ENCODE measurements at regions not wholly inside any gene's neighbourhood (a gene's known extent, or its start where the extent isn't known, plus 50 kb on each side); places are given as distances from the start of the nearest gene placed in this dataset.

GRCh38 chr18:54690198-54690597, 99.2 kb downstream of the DYNAP start:
- H3K4me1 ChIP-seq (ENCODE audit: control insufficient read depth in 5 of 5, insufficient read depth in 5 of 5, low read length in 5 of 5), result no peaks in the 10 kb centered on the region
- no peaks in the 10 kb centered on the region for H3K9me3 ChIP-seq (ENCODE audit: control insufficient read depth in 4 of 4, insufficient read depth in 3 of 4, low read length in 3 of 4)
- DNase-seq, result no peak
- no peak for TF ChIP-seq CTCF (IDR thresholded peaks at IDR 0.05; ENCODE audit: control extremely low read depth, extremely low read depth)
- H3K36me3 ChIP-seq (ENCODE audit: control insufficient read depth in 4 of 4, insufficient read depth in 4 of 4, low read length in 4 of 4), result no peaks in the 10 kb centered on the region
- H3K27me3 ChIP-seq (ENCODE audit: control insufficient read depth in 3 of 3, insufficient read depth in 3 of 3, low read length in 2 of 3), result no peaks in the 10 kb centered on the region
- no peak for ATAC-seq (ENCODE audit: insufficient read depth, low FRiP score)
- no peak overlapping the region for H3K4me3 ChIP-seq
- H3K27ac ChIP-seq (ENCODE audit: low read depth in 1 of 2, low read length in 1 of 2), result no peak overlapping the region
- H3K9ac ChIP-seq (ENCODE audit: insufficient read depth in 1 of 2, low read length in 2 of 2), result no peak overlapping the region
- 70 to 77% methylated on average over 5 of the region's 5 CpGs for WGBS, 2 donors

- H3K9me3 ChIP-seq (ENCODE audit: control insufficient read depth in 4 of 4, insufficient read depth in 3 of 4, low read length in 3 of 4), result no peaks in the 10 kb centered on the region
- no peaks in the 10 kb centered on the region for H3K27me3 ChIP-seq (ENCODE audit: control insufficient read depth in 3 of 3, insufficient read depth in 3 of 3, low read length in 2 of 3)
- no peak for DNase-seq
- H3K4me1 ChIP-seq (ENCODE audit: control insufficient read depth in 5 of 5, insufficient read depth in 5 of 5, low read length in 5 of 5), result no peaks in the 10 kb centered on the region
- H3K9ac ChIP-seq (ENCODE audit: insufficient read depth in 1 of 2, low read length in 2 of 2), result no peak overlapping the region
- WGBS, 2 donors, result 93 to 97% methylated on average over 1 of the region's 1 CpG
- H3K36me3 ChIP-seq (ENCODE audit: control insufficient read depth in 4 of 4, insufficient read depth in 4 of 4, low read length in 4 of 4), result no peaks in the 10 kb centered on the region
- no peak for ATAC-seq (ENCODE audit: insufficient read depth, low FRiP score)
- no peak for TF ChIP-seq CTCF (IDR thresholded peaks at IDR 0.05; ENCODE audit: control extremely low read depth, extremely low read depth)
- no peak overlapping the region for H3K4me3 ChIP-seq
- H3K27ac ChIP-seq (ENCODE audit: low read depth in 1 of 2, low read length in 1 of 2), result no peak overlapping the region
These were observed 101.4 kb downstream of the DYNAP start for GRCh38 chr18:54692463-54692862.

- H3K27me3 ChIP-seq (ENCODE audit: control insufficient read depth in 3 of 3, insufficient read depth in 3 of 3, low read length in 2 of 3), result no peaks in the 10 kb centered on the region
- DNase-seq, result no peak
- ATAC-seq (ENCODE audit: insufficient read depth, low FRiP score), result no peak
- no peak overlapping the region for H3K9ac ChIP-seq (ENCODE audit: insufficient read depth in 1 of 2, low read length in 2 of 2)
- no peaks in the 10 kb centered on the region for H3K36me3 ChIP-seq (ENCODE audit: control insufficient read depth in 4 of 4, insufficient read depth in 4 of 4, low read length in 4 of 4)
- H3K4me1 ChIP-seq (ENCODE audit: control insufficient read depth in 5 of 5, insufficient read depth in 5 of 5, low read length in 5 of 5), result no peaks in the 10 kb centered on the region
- H3K27ac ChIP-seq (ENCODE audit: low read depth in 1 of 2, low read length in 1 of 2), result no peak overlapping the region
- H3K9me3 ChIP-seq (ENCODE audit: control insufficient read depth in 4 of 4, insufficient read depth in 3 of 4, low read length in 3 of 4), result no peaks in the 10 kb centered on the region
- H3K4me3 ChIP-seq, result no peak overlapping the region
- TF ChIP-seq CTCF (IDR thresholded peaks at IDR 0.05; ENCODE audit: control extremely low read depth, extremely low read depth), result no peak
- WGBS, 2 donors, result 67 to 76% methylated on average over 4 of the region's 4 CpGs
These were observed 105.7 kb downstream of the DYNAP start for GRCh38 chr18:54696616-54697293.

- Histone ChIP-seq H3K36me3 (ENCODE audit: control insufficient read depth in 4 of 4, insufficient read depth in 4 of 4, low read length in 4 of 4) (no peaks in the 10 kb centered on the region), H3K27ac (ENCODE audit: low read depth in 1 of 2, low read length in 1 of 2) (no peak overlapping the region), H3K4me3 (no peak overlapping the region), H3K27me3 (ENCODE audit: control insufficient read depth in 3 of 3, insufficient read depth in 3 of 3, low read length in 2 of 3) (no peaks in the 10 kb centered on the region), H3K9me3 (ENCODE audit: control insufficient read depth in 4 of 4, insufficient read depth in 3 of 4, low read length in 3 of 4) (no peaks in the 10 kb centered on the region), H3K9ac (ENCODE audit: insufficient read depth in 1 of 2, low read length in 2 of 2) (no peak overlapping the region), H3K4me1 (ENCODE audit: control insufficient read depth in 5 of 5, insufficient read depth in 5 of 5, low read length in 5 of 5) (no peaks in the 10 kb centered on the region)
- no peak for TF ChIP-seq CTCF (IDR thresholded peaks at IDR 0.05; ENCODE audit: control extremely low read depth, extremely low read depth)
- WGBS, 2 donors, result 55 to 62% methylated on average over 1 of the region's 1 CpG
- DNase-seq, result no peak
- no peak for ATAC-seq (ENCODE audit: insufficient read depth, low FRiP score)
These were observed 109.5 kb downstream of the DYNAP start for GRCh38 chr18:54700580-54700979.
